Astrocyte (in vitro differentiated cells and primary cell): ENCODE measurements at regions not wholly inside any gene's neighbourhood (a gene's known extent, or its start where the extent isn't known, plus 50 kb on each side); places are given as distances from the start of the nearest gene placed in this dataset.

Experiments used
- DNase-seq: peaks from one replicate; pipeline ENCODE4 v3.0.0-alpha.2; 2010; ENCODE audit warnings: low read depth
- FAIRE-seq: peaks from 2 replicates; lab custom pipeline; 2011; peaks lifted over from hg19 to GRCh38; lab: Jason Lieb, UNC
- H2AFZ ChIP-seq: 2 replicates; pipeline ENCODE4 v1.6.0; 2012; ENCODE audit warnings: low read depth, low read length, inconsistent platforms
- H3K27ac ChIP-seq: 2 replicates; pipeline ENCODE4 v1.5.1; 2011; ENCODE audit warnings: low read depth, low read length, inconsistent platforms
- H3K27me3 ChIP-seq: 2 replicates; pipeline ENCODE4 v1.6.0; 2011; ENCODE audit warnings: low read length, inconsistent platforms; ENCODE audit not compliant: insufficient read depth
- H3K36me3 ChIP-seq: 2 replicates; pipeline ENCODE4 v1.5.1; 2011; ENCODE audit warnings: low read length, inconsistent platforms; ENCODE audit not compliant: insufficient read depth
- H3K4me1 ChIP-seq: 2 replicates; pipeline ENCODE4 v1.5.1; 2011; ENCODE audit warnings: low read length, inconsistent platforms; ENCODE audit not compliant: insufficient read depth
- H3K4me2 ChIP-seq: 2 replicates; pipeline ENCODE4 v1.6.0; 2012; ENCODE audit warnings: low read length, inconsistent platforms
- H3K4me3 ChIP-seq: 2 replicates; pipeline ENCODE4 v1.5.1; 2011; ENCODE audit warnings: low read depth, mild to moderate bottlenecking, low read length, inconsistent platforms; ENCODE audit not compliant: insufficient read depth
- H3K79me2 ChIP-seq: 2 replicates; pipeline ENCODE4 v1.6.0; 2012; ENCODE audit warnings: mild to moderate bottlenecking, low read length, inconsistent platforms; ENCODE audit not compliant: insufficient read depth
- H3K9ac ChIP-seq: 2 replicates; pipeline ENCODE4 v1.6.0; 2012; ENCODE audit warnings: mild to moderate bottlenecking, low read length, inconsistent platforms
- H3K9me3 ChIP-seq: 2 replicates; pipeline ENCODE4 v1.5.1; 2012; ENCODE audit warnings: low read depth, mild to moderate bottlenecking, low read length, inconsistent platforms; ENCODE audit not compliant: insufficient read depth
- H4K20me1 ChIP-seq: 2 replicates; pipeline ENCODE4 v1.6.0; 2012; ENCODE audit warnings: low read length, inconsistent platforms; ENCODE audit not compliant: insufficient read depth
- H3K27ac Mint-ChIP-seq: one replicate; pipeline ENCODE4 v1.8.0; 2021; ENCODE audit warnings: mild to moderate bottlenecking, mixed read lengths; ENCODE audit not compliant: unreplicated experiment
- H3K27me3 Mint-ChIP-seq: one replicate; pipeline ENCODE4 v1.8.0; 2021; ENCODE audit warnings: low read depth, mixed read lengths; ENCODE audit not compliant: unreplicated experiment
- H3K36me3 Mint-ChIP-seq: one replicate; pipeline ENCODE4 v1.8.0; 2021; ENCODE audit warnings: low read depth, mixed read lengths; ENCODE audit not compliant: unreplicated experiment
- H3K4me1 Mint-ChIP-seq: one replicate; pipeline ENCODE4 v1.8.0; 2021; ENCODE audit warnings: low read depth, mixed read lengths; ENCODE audit not compliant: unreplicated experiment
- H3K4me3 Mint-ChIP-seq: one replicate; pipeline ENCODE4 v1.8.0; 2021; ENCODE audit warnings: mild to moderate bottlenecking, moderate library complexity, mixed read lengths; ENCODE audit not compliant: unreplicated experiment
- H3K9me3 Mint-ChIP-seq: one replicate; pipeline ENCODE4 v1.8.0; 2021; ENCODE audit warnings: mild to moderate bottlenecking, mixed read lengths; ENCODE audit not compliant: unreplicated experiment
- EZH2 ChIP-seq: IDR thresholded peaks from 2 replicates; pipeline ENCODE4 v1.6.1; 2012; ENCODE audit warnings: mild to moderate bottlenecking, low read length, inconsistent platforms; ENCODE audit not compliant: insufficient read depth
- TF ChIP-seq, protein P1 (sequence below): IDR thresholded peaks from 2 replicates; pipeline ENCODE4 v1.5.1; 2011; ENCODE audit warnings: low read depth, mild to moderate bottlenecking, inconsistent platforms, low read length, moderate library complexity; ENCODE audit not compliant: insufficient read depth

DNA sequence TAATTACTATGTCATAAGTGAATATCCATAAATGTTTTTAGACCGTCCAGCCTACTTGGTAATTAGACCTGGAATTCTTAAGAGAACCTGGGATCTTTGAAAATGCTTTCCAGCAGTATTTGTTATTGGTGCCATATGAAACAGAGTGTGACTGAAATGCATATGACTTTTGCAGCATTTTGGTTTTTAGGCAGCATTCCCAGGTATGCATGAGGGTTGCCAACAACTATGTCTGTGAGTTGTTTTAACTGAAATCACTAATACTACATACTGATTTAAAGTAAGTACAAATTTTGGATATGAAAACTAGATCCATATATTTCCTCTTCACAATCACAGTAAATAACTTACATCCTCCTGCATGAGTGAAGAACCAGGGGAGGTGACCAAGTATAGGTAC lies 437.7 kb upstream of the FAR2 start:
- Histone ChIP-seq H3K4me3 (no peak overlapping the region), H3K4me2 (peak overlapping the region; percentile 59), H3K9me3 (no peaks in the 10 kb centered on the region), H3K79me2 (no peaks in the 10 kb centered on the region), H4K20me1 (no peaks in the 10 kb centered on the region), H3K36me3 (no peaks in the 10 kb centered on the region), H3K4me1 (peaks cover 20% of the 10 kb centered on the region), H3K27ac (no peak overlapping the region), H3K27me3 (no peaks in the 10 kb centered on the region), H3K9ac (no peak overlapping the region), H2AFZ (no peak overlapping the region)
- Mint-ChIP-seq H3K27ac (peak overlapping the region; percentile 63), H3K36me3 (no peaks in the 10 kb centered on the region), H3K4me3 (no peak overlapping the region), H3K27me3 (no peaks in the 10 kb centered on the region), H3K9me3 (peaks cover 4% of the 10 kb centered on the region), H3K4me1 (peaks cover 31% of the 10 kb centered on the region)
- DNase-seq: peak; percentile 13
- TF ChIP-seq, protein P1, sequence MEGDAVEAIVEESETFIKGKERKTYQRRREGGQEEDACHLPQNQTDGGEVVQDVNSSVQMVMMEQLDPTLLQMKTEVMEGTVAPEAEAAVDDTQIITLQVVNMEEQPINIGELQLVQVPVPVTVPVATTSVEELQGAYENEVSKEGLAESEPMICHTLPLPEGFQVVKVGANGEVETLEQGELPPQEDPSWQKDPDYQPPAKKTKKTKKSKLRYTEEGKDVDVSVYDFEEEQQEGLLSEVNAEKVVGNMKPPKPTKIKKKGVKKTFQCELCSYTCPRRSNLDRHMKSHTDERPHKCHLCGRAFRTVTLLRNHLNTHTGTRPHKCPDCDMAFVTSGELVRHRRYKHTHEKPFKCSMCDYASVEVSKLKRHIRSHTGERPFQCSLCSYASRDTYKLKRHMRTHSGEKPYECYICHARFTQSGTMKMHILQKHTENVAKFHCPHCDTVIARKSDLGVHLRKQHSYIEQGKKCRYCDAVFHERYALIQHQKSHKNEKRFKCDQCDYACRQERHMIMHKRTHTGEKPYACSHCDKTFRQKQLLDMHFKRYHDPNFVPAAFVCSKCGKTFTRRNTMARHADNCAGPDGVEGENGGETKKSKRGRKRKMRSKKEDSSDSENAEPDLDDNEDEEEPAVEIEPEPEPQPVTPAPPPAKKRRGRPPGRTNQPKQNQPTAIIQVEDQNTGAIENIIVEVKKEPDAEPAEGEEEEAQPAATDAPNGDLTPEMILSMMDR: no peak
- no peak for TF ChIP-seq EZH2
- FAIRE-seq: peak; percentile 20

DNA sequence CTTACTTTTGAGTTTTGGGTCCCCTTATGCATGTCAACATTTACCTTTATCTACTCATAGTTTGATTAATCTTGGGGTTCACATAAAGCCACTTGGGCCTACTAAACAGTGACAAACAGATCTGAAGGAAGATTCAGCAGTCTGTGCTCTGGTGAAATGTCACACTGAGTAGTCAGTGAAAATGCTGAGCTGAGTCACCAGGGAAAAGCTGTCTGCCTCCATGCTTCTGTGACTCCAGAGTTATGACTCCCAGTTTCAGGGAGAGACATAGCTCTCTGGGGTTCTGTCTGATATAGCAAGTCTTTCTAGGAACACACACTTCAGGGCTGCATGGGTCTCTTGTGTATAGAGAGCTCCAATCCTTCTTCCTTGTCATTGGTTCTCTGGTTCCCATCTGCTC lies 406.3 kb upstream of the FAR2 start:
- no peak overlapping the region for H3K27ac ChIP-seq
- no peaks in the 10 kb centered on the region for H3K79me2 ChIP-seq
- H2AFZ ChIP-seq: no peak overlapping the region
- no peaks in the 10 kb centered on the region for H3K4me1 ChIP-seq
- Mint-ChIP-seq H3K4me3 (no peak overlapping the region), H3K36me3 (no peaks in the 10 kb centered on the region), H3K27ac (peak overlapping the region; percentile 8), H3K9me3 (peaks cover 2% of the 10 kb centered on the region), H3K4me1 (peaks cover 4% of the 10 kb centered on the region), H3K27me3 (no peaks in the 10 kb centered on the region)
- H3K36me3 ChIP-seq: no peaks in the 10 kb centered on the region
- H3K9me3 ChIP-seq: no peaks in the 10 kb centered on the region
- H3K4me3 ChIP-seq: no peak overlapping the region
- DNase-seq: peak; percentile 12
- TF ChIP-seq, protein P1: no peak
- no peak for TF ChIP-seq EZH2
- H3K4me2 ChIP-seq: no peak overlapping the region
- no peaks in the 10 kb centered on the region for H4K20me1 ChIP-seq
- H3K9ac ChIP-seq: no peak overlapping the region
- H3K27me3 ChIP-seq: no peaks in the 10 kb centered on the region
- no peak for FAIRE-seq

DNA sequence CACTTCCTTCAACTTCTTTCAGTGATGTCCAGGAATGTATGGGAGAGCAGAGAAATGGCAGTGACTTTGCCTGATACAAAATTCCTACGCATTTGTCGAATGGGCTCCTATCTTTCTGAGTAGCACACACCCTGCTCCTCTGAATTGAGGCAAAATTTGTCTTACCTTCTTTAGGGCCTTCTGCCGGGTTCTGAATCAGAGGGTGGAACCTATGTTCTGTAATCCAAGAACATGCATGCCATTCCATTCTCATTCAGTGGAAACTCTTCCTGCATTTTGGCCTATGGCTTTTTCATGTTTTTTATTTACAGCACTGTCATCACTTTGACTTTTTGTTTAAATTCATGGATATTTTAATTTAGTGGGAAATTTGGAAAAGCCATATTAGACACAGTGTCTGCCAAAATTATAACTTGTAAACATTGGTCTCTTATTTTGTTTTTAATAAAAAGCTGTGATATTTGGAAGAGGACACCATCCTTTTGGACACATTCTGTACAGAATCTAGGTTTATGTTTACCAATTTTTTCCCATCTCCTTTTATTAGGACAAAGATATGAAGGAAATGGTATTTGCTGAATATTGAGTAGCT lies 402.2 kb upstream of the FAR2 start:
- Mint-ChIP-seq H3K9me3 (no peaks in the 10 kb centered on the region), H3K4me3 (no peak overlapping the region), H3K4me1 (peaks cover 4% of the 10 kb centered on the region), H3K27me3 (no peaks in the 10 kb centered on the region), H3K27ac (no peak overlapping the region), H3K36me3 (no peaks in the 10 kb centered on the region)
- H2AFZ ChIP-seq: no peak overlapping the region
- TF ChIP-seq, protein P1: no peak
- no peak for TF ChIP-seq EZH2
- H4K20me1 ChIP-seq: no peaks in the 10 kb centered on the region
- H3K27ac ChIP-seq: no peak overlapping the region
- no peaks in the 10 kb centered on the region for H3K79me2 ChIP-seq
- H3K4me3 ChIP-seq: no peak overlapping the region
- no peak overlapping the region for H3K4me2 ChIP-seq
- no peaks in the 10 kb centered on the region for H3K27me3 ChIP-seq
- no peak overlapping the region for H3K9ac ChIP-seq
- H3K36me3 ChIP-seq: no peaks in the 10 kb centered on the region
- DNase-seq: no peak
- H3K4me1 ChIP-seq: no peaks in the 10 kb centered on the region
- no peak for FAIRE-seq
- no peaks in the 10 kb centered on the region for H3K9me3 ChIP-seq
